ENCODE measurements at regions not wholly inside any gene's neighbourhood (a gene's known extent, or its start where the extent isn't known, plus 50 kb on each side); places are given as distances from the start of the nearest gene placed in this dataset.

DNA sequence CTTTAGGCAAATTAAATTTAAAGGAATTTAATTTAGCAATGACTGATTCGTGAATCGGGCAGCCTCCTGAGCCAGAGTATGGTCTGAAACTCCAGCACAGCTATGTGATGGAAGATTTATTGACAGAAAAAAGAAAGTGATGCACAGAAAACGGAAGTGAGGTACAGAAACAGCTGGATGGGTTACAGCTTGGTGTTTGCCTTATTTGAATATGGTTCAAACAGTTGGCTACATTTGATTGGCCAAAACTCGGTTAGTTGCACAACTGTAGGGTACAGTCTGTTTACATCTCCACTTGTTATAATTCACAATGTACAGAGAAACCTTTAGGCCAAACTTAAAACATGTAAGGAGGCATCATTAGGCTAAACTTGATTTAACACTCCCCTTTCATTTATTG lies 1716.1 kb upstream of the C9orf72 start:
- H4K8ac ChIP-seq (ENCODE audit: low read depth, low read length) = no peak overlapping the region
- H3K18ac ChIP-seq (ENCODE audit: low read length) = no peak overlapping the region
- no peaks in the 10 kb centered on the region for H3K36me3 ChIP-seq (ENCODE audit: control insufficient read depth in 1 of 2, insufficient read depth in 2 of 2, low read length in 2 of 2)
- no peaks in the 10 kb centered on the region for H3K9me3 ChIP-seq (ENCODE audit: insufficient read depth, low read depth, low read length)
- no peaks in the 10 kb centered on the region for H3K79me1 ChIP-seq (ENCODE audit: low read length)
- no peaks in the 10 kb centered on the region for H3K27me3 ChIP-seq (ENCODE audit: insufficient read depth, low read length)
- no peak overlapping the region for H3K23ac ChIP-seq (ENCODE audit: low read length)
- no peak overlapping the region for H2AK5ac ChIP-seq (ENCODE audit: low read length)
- no peak overlapping the region for H2BK5ac ChIP-seq (ENCODE audit: low read depth, low read length, poor library complexity)
- no peak overlapping the region for H3K4me2 ChIP-seq (ENCODE audit: low read length)
- H3K79me2 ChIP-seq (ENCODE audit: control insufficient read depth, insufficient read depth, low read length, poor library complexity) = no peaks in the 10 kb centered on the region
- no peak overlapping the region for H2AFZ ChIP-seq (ENCODE audit: insufficient read depth, low read length, poor library complexity)
- H4K12ac ChIP-seq (ENCODE audit: low read depth, low read length) = no peak overlapping the region
- no peak overlapping the region for H2BK120ac ChIP-seq (ENCODE audit: insufficient read depth, low read length, poor library complexity)
- no peak for DNase-seq
- no CpG with 5 or more reads among the region's 4 CpGs for WGBS (ENCODE audit: extremely low coverage, insufficient coverage, insufficient read length)
- no peak overlapping the region for H3K14ac ChIP-seq (ENCODE audit: low read length)
- H3K27ac ChIP-seq (ENCODE audit: low read depth, low read length) = no peak overlapping the region
- H3K9ac ChIP-seq (ENCODE audit: low read length) = no peak overlapping the region
- H2BK12ac ChIP-seq (ENCODE audit: low read length) = no peak overlapping the region
- H3K4ac ChIP-seq (ENCODE audit: low read depth, low read length) = no peak overlapping the region
- no peak overlapping the region for H3K4me3 ChIP-seq (ENCODE audit: low read depth, low read length)
- H3K4me1 ChIP-seq (ENCODE audit: control insufficient read depth in 1 of 2, insufficient read depth in 2 of 2, low read length in 2 of 2) = no peaks in the 10 kb centered on the region
- no peak overlapping the region for H4K91ac ChIP-seq (ENCODE audit: low read depth, low read length)

GRCh38 chr9:29290516-29290915 lies 1717.2 kb upstream of the C9orf72 start:
- Histone ChIP-seq H3K23ac (ENCODE audit: low read length) (no peak overlapping the region), H2AK5ac (ENCODE audit: low read length) (no peak overlapping the region), H3K79me1 (ENCODE audit: low read length) (no peaks in the 10 kb centered on the region), H4K12ac (ENCODE audit: low read depth, low read length) (no peak overlapping the region), H3K27me3 (ENCODE audit: insufficient read depth, low read length) (no peaks in the 10 kb centered on the region), H3K4me1 (ENCODE audit: control insufficient read depth in 1 of 2, insufficient read depth in 2 of 2, low read length in 2 of 2) (no peaks in the 10 kb centered on the region), H3K4ac (ENCODE audit: low read depth, low read length) (no peak overlapping the region), H3K36me3 (ENCODE audit: control insufficient read depth in 1 of 2, insufficient read depth in 2 of 2, low read length in 2 of 2) (no peaks in the 10 kb centered on the region), H3K18ac (ENCODE audit: low read length) (no peak overlapping the region), H3K9ac (ENCODE audit: low read length) (no peak overlapping the region), H4K8ac (ENCODE audit: low read depth, low read length) (no peak overlapping the region), H2BK12ac (ENCODE audit: low read length) (no peak overlapping the region), H3K4me3 (ENCODE audit: low read depth, low read length) (no peak overlapping the region), H3K4me2 (ENCODE audit: low read length) (no peak overlapping the region), H3K27ac (ENCODE audit: low read depth, low read length) (no peak overlapping the region), H2BK120ac (ENCODE audit: insufficient read depth, low read length, poor library complexity) (no peak overlapping the region), H3K14ac (ENCODE audit: low read length) (no peak overlapping the region), H2BK5ac (ENCODE audit: low read depth, low read length, poor library complexity) (no peak overlapping the region), H3K79me2 (ENCODE audit: control insufficient read depth, insufficient read depth, low read length, poor library complexity) (no peaks in the 10 kb centered on the region), H3K9me3 (ENCODE audit: insufficient read depth, low read depth, low read length) (no peaks in the 10 kb centered on the region), H2AFZ (ENCODE audit: insufficient read depth, low read length, poor library complexity) (no peak overlapping the region), H4K91ac (ENCODE audit: low read depth, low read length) (no peak overlapping the region)
- DNase-seq = no peak
- WGBS (ENCODE audit: extremely low coverage, insufficient coverage, insufficient read length) = 100% methylated on average over 1 of the region's 1 CpG

- no peak overlapping the region for H3K23ac ChIP-seq (ENCODE audit: low read length)
- H4K91ac ChIP-seq (ENCODE audit: low read depth, low read length) = no peak overlapping the region
- no peak overlapping the region for H2BK120ac ChIP-seq (ENCODE audit: insufficient read depth, low read length, poor library complexity)
- H3K9me3 ChIP-seq (ENCODE audit: insufficient read depth, low read depth, low read length) = no peaks in the 10 kb centered on the region
- H3K27ac ChIP-seq (ENCODE audit: low read depth, low read length) = no peak overlapping the region
- H4K12ac ChIP-seq (ENCODE audit: low read depth, low read length) = no peak overlapping the region
- no peak overlapping the region for H2BK12ac ChIP-seq (ENCODE audit: low read length)
- no peaks in the 10 kb centered on the region for H3K79me1 ChIP-seq (ENCODE audit: low read length)
- H2BK5ac ChIP-seq (ENCODE audit: low read depth, low read length, poor library complexity) = no peak overlapping the region
- no CpG with 5 or more reads among the region's 2 CpGs for WGBS (ENCODE audit: extremely low coverage, insufficient coverage, insufficient read length)
- H3K79me2 ChIP-seq (ENCODE audit: control insufficient read depth, insufficient read depth, low read length, poor library complexity) = no peaks in the 10 kb centered on the region
- no peak overlapping the region for H2AK5ac ChIP-seq (ENCODE audit: low read length)
- H3K4me2 ChIP-seq (ENCODE audit: low read length) = no peak overlapping the region
- no peak overlapping the region for H3K4me3 ChIP-seq (ENCODE audit: low read depth, low read length)
- H3K36me3 ChIP-seq (ENCODE audit: control insufficient read depth in 1 of 2, insufficient read depth in 2 of 2, low read length in 2 of 2) = no peaks in the 10 kb centered on the region
- no peaks in the 10 kb centered on the region for H3K27me3 ChIP-seq (ENCODE audit: insufficient read depth, low read length)
- no peak overlapping the region for H3K4ac ChIP-seq (ENCODE audit: low read depth, low read length)
- H3K4me1 ChIP-seq (ENCODE audit: control insufficient read depth in 1 of 2, insufficient read depth in 2 of 2, low read length in 2 of 2) = no peaks in the 10 kb centered on the region
- no peak overlapping the region for H3K14ac ChIP-seq (ENCODE audit: low read length)
- no peak overlapping the region for H3K9ac ChIP-seq (ENCODE audit: low read length)
- DNase-seq = no peak
- H4K8ac ChIP-seq (ENCODE audit: low read depth, low read length) = no peak overlapping the region
- no peak overlapping the region for H2AFZ ChIP-seq (ENCODE audit: insufficient read depth, low read length, poor library complexity)
- H3K18ac ChIP-seq (ENCODE audit: low read length) = no peak overlapping the region
Observed at GRCh38 chr9:29297592-29297991, 1724.3 kb upstream of the C9orf72 start.

DNA sequence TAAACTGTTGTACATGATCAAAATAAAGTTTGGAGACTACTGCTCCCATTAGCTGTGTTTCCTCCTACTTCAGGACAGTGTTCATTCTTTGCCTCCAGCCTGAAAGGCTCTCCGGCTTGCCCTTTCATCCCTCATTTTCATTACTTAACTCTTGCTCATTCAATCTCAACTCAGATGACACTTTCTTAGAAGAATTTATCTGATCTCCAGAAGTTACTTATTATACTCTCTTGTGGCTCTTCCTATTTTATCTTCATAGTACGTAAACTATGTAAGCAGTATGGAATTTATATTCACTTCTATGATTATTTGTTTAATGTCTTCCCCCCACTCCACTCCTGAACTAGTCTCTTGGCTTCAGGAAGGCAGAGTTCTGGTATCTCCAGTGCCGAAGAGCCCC lies 1737.9 kb upstream of the C9orf72 start:
- no peak for DNase-seq
- Histone ChIP-seq H3K36me3 (ENCODE audit: control insufficient read depth in 1 of 2, insufficient read depth in 2 of 2, low read length in 2 of 2) (no peaks in the 10 kb centered on the region), H3K23ac (ENCODE audit: low read length) (no peak overlapping the region), H3K4me3 (ENCODE audit: low read depth, low read length) (no peak overlapping the region), H4K91ac (ENCODE audit: low read depth, low read length) (no peak overlapping the region), H3K4me1 (ENCODE audit: control insufficient read depth in 1 of 2, insufficient read depth in 2 of 2, low read length in 2 of 2) (no peaks in the 10 kb centered on the region), H3K27me3 (ENCODE audit: insufficient read depth, low read length) (no peaks in the 10 kb centered on the region), H3K27ac (ENCODE audit: low read depth, low read length) (no peak overlapping the region), H3K14ac (ENCODE audit: low read length) (no peak overlapping the region), H4K12ac (ENCODE audit: low read depth, low read length) (no peak overlapping the region), H4K8ac (ENCODE audit: low read depth, low read length) (no peak overlapping the region), H2BK120ac (ENCODE audit: insufficient read depth, low read length, poor library complexity) (no peak overlapping the region), H3K4ac (ENCODE audit: low read depth, low read length) (no peak overlapping the region), H2BK12ac (ENCODE audit: low read length) (no peak overlapping the region), H2BK5ac (ENCODE audit: low read depth, low read length, poor library complexity) (no peak overlapping the region), H2AFZ (ENCODE audit: insufficient read depth, low read length, poor library complexity) (no peak overlapping the region), H3K9me3 (ENCODE audit: insufficient read depth, low read depth, low read length) (no peaks in the 10 kb centered on the region), H3K9ac (ENCODE audit: low read length) (no peak overlapping the region), H3K4me2 (ENCODE audit: low read length) (no peak overlapping the region), H3K79me1 (ENCODE audit: low read length) (no peaks in the 10 kb centered on the region), H3K18ac (ENCODE audit: low read length) (no peak overlapping the region), H2AK5ac (ENCODE audit: low read length) (no peak overlapping the region), H3K79me2 (ENCODE audit: control insufficient read depth, insufficient read depth, low read length, poor library complexity) (no peaks in the 10 kb centered on the region)
- WGBS (ENCODE audit: extremely low coverage, insufficient coverage, insufficient read length) = no CpG with 5 or more reads among the region's 3 CpGs
